DND-41 (cell line): ENCODE measurements at regions not wholly inside any gene's neighbourhood (a gene's known extent, or its start where the extent isn't known, plus 50 kb on each side); places are given as distances from the start of the nearest gene placed in this dataset.
"Not testable (repeated sequence)": the region's sequence is repeated elsewhere in the genome, so short reads cannot be mapped to it uniquely, and the experiment has no call there.

Source experiments
- ATAC-seq: fragments of 200-7000 bp; cut with Tn5 transposase; 3 replicates; pipeline ENCODE4 v1.9.1; 2021; ENCODE audit warnings: low read depth; ENCODE audit not compliant: insufficient read depth
- DNase-seq: peaks from one replicate; pipeline ENCODE4 v3.0.0-alpha.2; 2020
- H2AFZ ChIP-seq: 2 replicates; pipeline ENCODE4 v1.6.0; 2012; ENCODE audit warnings: low read depth, low read length
- H3K27ac ChIP-seq: 2 replicates; pipeline ENCODE4 v1.5.1; 2012; ENCODE audit warnings: low read length, inconsistent platforms
- H3K27me3 ChIP-seq: fragments of 200-600 bp; sonication (generic); 2 replicates; pipeline ENCODE4 v1.6.0; 2012; ENCODE audit warnings: low read length, mild to moderate bottlenecking, inconsistent platforms; ENCODE audit not compliant: insufficient read depth, poor library complexity
- H3K36me3 ChIP-seq: 2 replicates; pipeline ENCODE4 v1.5.1; 2012; ENCODE audit warnings: low read length, inconsistent platforms; ENCODE audit not compliant: insufficient read depth
- H3K4me1 ChIP-seq: 2 replicates; pipeline ENCODE4 v1.5.1; 2012; ENCODE audit warnings: mild to moderate bottlenecking, low read length; ENCODE audit not compliant: insufficient read depth
- H3K4me2 ChIP-seq: 2 replicates; pipeline ENCODE4 v1.6.0; 2012; ENCODE audit warnings: mild to moderate bottlenecking, moderate library complexity, low read length, inconsistent platforms; ENCODE audit not compliant: insufficient read depth
- H3K4me3 ChIP-seq, 2 experiments: fragments of 200-600 bp in 1 of 2; shearing (Covaris generic) in 1 of 2; 2 replicates each; pipeline ENCODE4 v1.5.1; 2012 to 2016; ENCODE audit warnings: inconsistent platforms in 2 of 2, low read length in 2 of 2, mild to moderate bottlenecking in 2 of 2, low read depth in 1 of 2, moderate library complexity in 1 of 2
- H3K79me2 ChIP-seq: 2 replicates; pipeline ENCODE4 v1.6.0; 2012; ENCODE audit warnings: low read length, inconsistent platforms; ENCODE audit not compliant: insufficient read depth
- H3K9ac ChIP-seq: 2 replicates; pipeline ENCODE4 v1.6.0; 2012; ENCODE audit warnings: low read depth, mild to moderate bottlenecking, inconsistent platforms, low read length, moderate library complexity
- H3K9me3 ChIP-seq: 2 replicates; pipeline ENCODE4 v1.5.1; 2012; ENCODE audit warnings: low read length, moderate library complexity, mild to moderate bottlenecking, inconsistent platforms; ENCODE audit not compliant: insufficient read depth, severe bottlenecking
- H4K20me1 ChIP-seq: 2 replicates; pipeline ENCODE4 v1.6.0; 2012; ENCODE audit warnings: low read length; ENCODE audit not compliant: insufficient read depth
- EZH2 ChIP-seq: IDR thresholded peaks from 3 replicates; pipeline ENCODE4 v1.6.1; 2012; ENCODE audit warnings: borderline replicate concordance, low read depth, mild to moderate bottlenecking, moderate library complexity, low read length, inconsistent platforms; ENCODE audit not compliant: severe bottlenecking
- TF ChIP-seq, protein P1 (sequence below): IDR thresholded peaks from 2 replicates; pipeline ENCODE4 v1.5.1; 2012; ENCODE audit warnings: borderline replicate concordance, low read length, moderate library complexity, mild to moderate bottlenecking; ENCODE audit not compliant: poor library complexity, severe bottlenecking; ENCODE audit errors: extremely low read depth

DNA sequence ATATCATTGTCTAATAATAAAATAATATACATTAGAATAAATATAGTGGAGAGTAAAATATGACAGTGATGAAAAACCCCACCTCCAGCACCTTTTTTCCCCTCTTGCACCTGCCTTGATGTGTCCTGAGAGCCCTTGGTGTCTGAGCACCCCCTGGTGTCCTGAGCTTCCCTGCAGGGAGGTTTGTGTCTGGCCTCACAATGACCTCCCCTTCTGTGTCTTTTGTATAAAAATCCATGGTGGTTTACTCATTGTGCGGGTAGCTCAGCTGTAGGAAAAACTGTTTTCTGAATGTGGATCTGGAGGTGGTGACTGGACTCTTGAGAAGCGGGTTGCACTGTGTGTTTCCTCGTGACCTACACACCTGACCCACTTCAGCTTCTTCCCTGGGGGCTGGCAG, 636.9 kb downstream of the TMEM121 start:
- TF ChIP-seq, protein P1, sequence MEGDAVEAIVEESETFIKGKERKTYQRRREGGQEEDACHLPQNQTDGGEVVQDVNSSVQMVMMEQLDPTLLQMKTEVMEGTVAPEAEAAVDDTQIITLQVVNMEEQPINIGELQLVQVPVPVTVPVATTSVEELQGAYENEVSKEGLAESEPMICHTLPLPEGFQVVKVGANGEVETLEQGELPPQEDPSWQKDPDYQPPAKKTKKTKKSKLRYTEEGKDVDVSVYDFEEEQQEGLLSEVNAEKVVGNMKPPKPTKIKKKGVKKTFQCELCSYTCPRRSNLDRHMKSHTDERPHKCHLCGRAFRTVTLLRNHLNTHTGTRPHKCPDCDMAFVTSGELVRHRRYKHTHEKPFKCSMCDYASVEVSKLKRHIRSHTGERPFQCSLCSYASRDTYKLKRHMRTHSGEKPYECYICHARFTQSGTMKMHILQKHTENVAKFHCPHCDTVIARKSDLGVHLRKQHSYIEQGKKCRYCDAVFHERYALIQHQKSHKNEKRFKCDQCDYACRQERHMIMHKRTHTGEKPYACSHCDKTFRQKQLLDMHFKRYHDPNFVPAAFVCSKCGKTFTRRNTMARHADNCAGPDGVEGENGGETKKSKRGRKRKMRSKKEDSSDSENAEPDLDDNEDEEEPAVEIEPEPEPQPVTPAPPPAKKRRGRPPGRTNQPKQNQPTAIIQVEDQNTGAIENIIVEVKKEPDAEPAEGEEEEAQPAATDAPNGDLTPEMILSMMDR: peak; percentile 30
- TF ChIP-seq EZH2: no peak
- Histone ChIP-seq H3K4me3 (no peak overlapping the region), H3K9me3 (no peaks in the 10 kb centered on the region), H3K9ac (no peak overlapping the region), H4K20me1 (no peaks in the 10 kb centered on the region), H3K27me3 (no peaks in the 10 kb centered on the region), H3K4me1 (peaks cover 51% of the 10 kb centered on the region), H2AFZ (no peak overlapping the region), H3K79me2 (peaks cover 45% of the 10 kb centered on the region), H3K27ac (peak overlapping the region; percentile 74), H3K36me3 (peaks cover 11% of the 10 kb centered on the region), H3K4me2 (no peak overlapping the region)
- DNase-seq (no peak), ATAC-seq (no peak)

DNA sequence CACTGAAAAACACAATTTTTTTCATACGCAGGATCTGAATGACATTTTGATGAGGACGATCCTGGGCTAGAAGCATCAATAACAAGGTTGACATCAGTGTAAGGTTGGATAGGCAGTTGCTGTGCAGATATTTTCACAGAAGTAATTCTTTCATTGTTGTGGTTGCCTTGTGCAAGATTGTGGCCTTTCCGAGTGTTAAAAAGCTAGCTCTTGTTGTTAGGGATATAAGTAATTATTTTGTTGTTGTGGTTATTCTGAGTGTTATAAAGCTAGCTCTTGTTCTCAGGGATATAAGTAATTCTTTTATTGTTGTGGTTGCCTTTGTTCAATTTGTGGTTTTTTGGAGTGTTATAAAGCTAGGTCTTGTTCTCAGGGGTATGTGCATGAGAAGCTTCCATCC, 637.4 kb downstream of the TMEM121 start:
- Histone ChIP-seq H3K4me1 (peaks cover 53% of the 10 kb centered on the region), H3K79me2 (peaks cover 40% of the 10 kb centered on the region), H3K27ac (peak overlapping the region; percentile 74), H3K36me3 (peaks cover 11% of the 10 kb centered on the region)
- H3K4me3 ChIP-seq, H3K9me3 ChIP-seq, H3K9ac ChIP-seq, H2AFZ ChIP-seq, H4K20me1 ChIP-seq, H3K27me3 ChIP-seq, DNase-seq, H3K4me2 ChIP-seq: not testable (repeated sequence)
- ATAC-seq: peak; percentile 74

DNA sequence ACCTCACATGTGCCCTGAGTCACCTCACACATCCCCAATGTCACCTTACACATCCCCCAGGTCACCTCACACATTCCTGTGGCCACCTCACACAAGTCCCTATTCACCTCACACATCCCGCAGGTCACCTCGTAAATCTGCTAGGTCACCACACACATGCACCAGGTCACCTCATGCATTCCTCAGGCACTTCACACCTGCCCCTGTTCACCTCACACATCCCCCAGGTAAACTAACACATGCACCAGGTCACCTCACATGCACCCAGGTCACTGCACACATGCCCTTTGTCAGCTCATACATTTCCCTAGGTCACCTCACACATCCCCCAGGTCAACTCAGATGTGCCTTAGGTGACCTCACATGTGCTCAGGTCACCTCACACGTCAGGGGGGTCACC, 639.8 kb downstream of the TMEM121 start:
- ATAC-seq (no peak), DNase-seq (no peak)
- no peak overlapping the region for H3K4me2 ChIP-seq
- no peak overlapping the region for H3K4me3 ChIP-seq
- peaks cover 71% of the 10 kb centered on the region for H3K4me1 ChIP-seq
- H3K9ac ChIP-seq: no peak overlapping the region
- no peaks in the 10 kb centered on the region for H3K27me3 ChIP-seq
- H2AFZ ChIP-seq: no peak overlapping the region
- H3K36me3 ChIP-seq: peaks cover 11% of the 10 kb centered on the region
- H4K20me1 ChIP-seq: no peaks in the 10 kb centered on the region
- peaks cover 35% of the 10 kb centered on the region for H3K79me2 ChIP-seq
- H3K27ac ChIP-seq: peak overlapping the region; percentile 58
- TF ChIP-seq EZH2: no peak
- TF ChIP-seq, protein P1: no peak
- H3K9me3 ChIP-seq: no peaks in the 10 kb centered on the region

DNA sequence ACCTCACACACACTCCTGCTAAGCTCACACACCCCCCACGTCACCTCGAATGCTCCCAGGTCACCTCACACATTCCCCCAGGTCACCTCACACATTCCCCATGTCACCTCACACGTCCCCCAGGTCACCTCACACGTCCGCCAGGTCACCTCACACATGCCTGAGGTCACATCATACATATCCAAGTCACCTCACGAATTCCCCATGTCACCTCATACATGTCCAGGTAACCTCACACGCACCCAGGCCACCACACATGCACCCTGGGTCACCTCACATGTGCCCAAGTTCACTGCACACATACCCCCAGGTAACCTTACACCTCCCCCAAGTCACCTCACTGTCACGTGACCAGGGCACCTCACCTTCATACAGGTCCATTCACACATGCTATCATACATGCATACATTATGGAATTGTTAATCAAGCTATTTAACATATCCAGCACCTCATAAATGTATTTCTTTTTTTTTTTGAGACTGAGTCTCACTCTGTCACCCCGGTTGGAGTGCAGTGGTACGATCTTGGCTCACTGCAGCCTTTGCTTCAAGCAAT, 640.3 kb downstream of the TMEM121 start:
- no peaks in the 10 kb centered on the region for H4K20me1 ChIP-seq
- peaks cover 76% of the 10 kb centered on the region for H3K4me1 ChIP-seq
- H3K79me2 ChIP-seq: peaks cover 35% of the 10 kb centered on the region
- ATAC-seq: no peak
- peaks cover 11% of the 10 kb centered on the region for H3K36me3 ChIP-seq
- no peaks in the 10 kb centered on the region for H3K9me3 ChIP-seq
- peak overlapping the region; percentile 58; the same call in 1 of the 2 replicates for H3K27ac ChIP-seq
- no peak overlapping the region for H2AFZ ChIP-seq
- no peak for DNase-seq
- H3K27me3 ChIP-seq: no peaks in the 10 kb centered on the region
- H3K9ac ChIP-seq: no peak overlapping the region
- H3K4me2 ChIP-seq: no peak overlapping the region
- TF ChIP-seq, protein P1: no peak
- TF ChIP-seq EZH2: no peak
- H3K4me3 ChIP-seq: no peak overlapping the region
